AG09319 (cell line): ENCODE measurements at regions not wholly inside any gene's neighbourhood (a gene's known extent, or its start where the extent isn't known, plus 50 kb on each side); places are given as distances from the start of the nearest gene placed in this dataset.

Experiments
- DNase-seq: peaks from one replicate; pipeline ENCODE4 v3.0.0-alpha.2; 2010; ENCODE audit warnings: low read depth; ENCODE audit errors: extremely low read depth
- CTCF ChIP-seq: IDR thresholded peaks from 2 replicates; pipeline ENCODE4 v1.5.1; 2011; ENCODE audit warnings: low read depth, mild to moderate bottlenecking, inconsistent platforms, low read length, moderate library complexity

GRCh38 chrX:22648281-22648680 is 351.5 kb upstream of the DDX53 start:
- no peak for TF ChIP-seq CTCF
- no peak for DNase-seq

- no peak for TF ChIP-seq CTCF
- DNase-seq, result no peak
Measured at GRCh38 chrX:22650691-22651090, 349.1 kb upstream of the DDX53 start.

DNA sequence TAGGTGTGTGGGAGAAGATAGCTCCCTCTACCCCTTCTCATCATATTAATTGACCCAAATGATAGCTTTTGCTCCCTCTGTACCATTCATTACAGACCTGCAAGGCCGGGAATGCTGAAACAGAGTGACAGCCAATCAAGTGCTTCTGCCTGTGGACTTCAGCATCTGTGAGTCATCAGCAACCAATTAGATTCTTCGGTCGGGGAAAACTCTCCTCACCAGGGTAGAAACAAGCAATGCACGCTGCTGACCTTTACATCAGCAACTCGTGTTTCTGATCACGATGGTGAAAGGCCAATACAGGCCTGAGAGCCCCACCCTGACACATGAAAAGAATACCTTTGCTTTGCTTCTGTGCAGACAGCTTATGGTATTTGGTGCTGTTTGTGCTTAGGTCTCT is 347.2 kb upstream of the DDX53 start:
- TF ChIP-seq CTCF, result no peak
- DNase-seq, result no peak

- no peak for DNase-seq
Measured at GRCh38 chrX:22660756-22661155, 339.0 kb upstream of the DDX53 start.

GRCh38 chrX:22662776-22663175 is 337.0 kb upstream of the DDX53 start:
- TF ChIP-seq CTCF, result no peak
- no peak for DNase-seq

More at GRCh38 chrX:22660756-22661155, 339.0 kb upstream of the DDX53 start:
- no peak for TF ChIP-seq CTCF

- no peak for TF ChIP-seq CTCF
- DNase-seq, result no peak
Measured at GRCh38 chrX:22664826-22665225, 334.9 kb upstream of the DDX53 start.

DNA sequence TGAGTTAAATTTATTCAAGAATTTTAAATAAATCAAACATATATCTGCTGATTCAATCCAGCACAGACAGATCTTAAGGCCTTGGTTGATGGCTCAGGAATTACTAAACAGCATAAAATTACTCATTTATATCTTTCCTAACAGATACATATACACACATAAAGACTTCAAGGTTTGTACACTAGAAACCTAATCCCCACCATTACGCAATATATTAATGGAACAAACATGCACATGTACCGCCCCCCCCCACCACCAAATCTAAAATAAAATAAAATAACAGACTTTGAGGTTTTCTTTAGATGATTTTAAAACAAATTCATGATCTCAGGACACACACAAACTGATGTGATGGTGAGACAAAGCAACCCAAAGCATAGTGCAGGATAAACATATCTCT is 333.9 kb upstream of the DDX53 start:
- DNase-seq, result no peak
- TF ChIP-seq CTCF, result no peak

DNA sequence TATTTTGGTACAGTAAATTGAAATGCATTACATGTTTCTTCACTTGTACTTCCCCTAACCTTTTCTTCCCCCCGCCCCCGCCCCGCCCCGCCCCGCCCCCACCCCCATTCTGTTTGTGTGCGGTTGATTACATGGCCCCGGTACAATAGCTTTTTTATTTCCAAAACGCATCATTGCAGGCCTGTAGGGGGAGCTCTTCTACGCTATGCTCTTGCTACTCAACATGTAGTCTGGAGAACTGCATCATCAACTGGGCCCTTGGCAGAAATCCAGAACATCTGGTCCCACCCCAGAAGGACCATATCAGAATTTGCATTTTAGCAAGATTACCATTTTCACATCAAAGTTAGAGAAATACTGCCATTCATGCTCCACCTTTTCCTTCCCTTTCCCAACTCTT is 333.3 kb upstream of the DDX53 start:
- no peak for DNase-seq
- peak; percentile 10 for TF ChIP-seq CTCF
